HEK293 (cell line): ENCODE measurements at regions not wholly inside any gene's neighbourhood (a gene's known extent, or its start where the extent isn't known, plus 50 kb on each side); places are given as distances from the start of the nearest gene placed in this dataset.

Experiments
- GLI2 ChIP-seq: fragments of 450-650 bp; formaldehyde crosslinking; IDR thresholded peaks from 2 replicates; pipeline ENCODE4; 2017; ENCODE audit warnings: missing biosample characterization, missing genetic modification characterization, low read depth, borderline replicate concordance
- ZBTB8A ChIP-seq: fragments of 450-650 bp; formaldehyde crosslinking; IDR thresholded peaks from 2 replicates; pipeline ENCODE4 v1.5.1; 2016; ENCODE audit warnings: missing biosample characterization, missing genetic modification characterization
- TF ChIP-seq, protein P1 (sequence below): fragments of 450-650 bp; formaldehyde crosslinking; IDR thresholded peaks from 2 replicates; pipeline ENCODE4 v1.5.1; 2016; ENCODE audit warnings: missing biosample characterization, missing genetic modification characterization
- TF ChIP-seq, protein P2 (sequence below): fragments of 450-650 bp; formaldehyde crosslinking; conservative IDR thresholded peaks from 2 replicates; pipeline ENCODE4 v1.5.1; 2016; ENCODE audit warnings: low read depth, missing biosample characterization, missing genetic modification characterization
- TF ChIP-seq, protein P3 (sequence below): fragments of 450-650 bp; formaldehyde crosslinking; IDR thresholded peaks from 2 replicates; pipeline ENCODE4 v1.5.1; 2016; ENCODE audit warnings: missing biosample characterization, missing genetic modification characterization

DNA sequence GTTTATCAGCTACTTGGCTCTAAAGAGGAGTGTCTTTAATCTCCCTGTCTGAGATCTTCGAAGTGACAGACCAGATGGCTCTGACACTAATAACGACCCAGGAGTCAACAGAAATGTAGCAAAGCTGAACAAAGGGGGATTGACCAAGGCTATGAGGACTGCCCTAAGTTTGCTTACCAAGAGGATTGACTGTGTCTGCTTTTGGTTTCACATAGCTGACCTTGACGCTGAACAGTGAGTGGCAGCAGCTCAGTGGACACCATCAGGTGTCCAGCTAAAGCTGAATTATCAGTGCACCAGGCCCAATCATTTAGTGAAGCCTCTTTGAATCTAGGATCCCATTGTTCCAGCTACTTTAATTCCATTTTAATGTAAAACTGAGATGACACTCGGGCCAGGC lies 262.6 kb downstream of the COX7C start:
- TF ChIP-seq, protein P1, sequence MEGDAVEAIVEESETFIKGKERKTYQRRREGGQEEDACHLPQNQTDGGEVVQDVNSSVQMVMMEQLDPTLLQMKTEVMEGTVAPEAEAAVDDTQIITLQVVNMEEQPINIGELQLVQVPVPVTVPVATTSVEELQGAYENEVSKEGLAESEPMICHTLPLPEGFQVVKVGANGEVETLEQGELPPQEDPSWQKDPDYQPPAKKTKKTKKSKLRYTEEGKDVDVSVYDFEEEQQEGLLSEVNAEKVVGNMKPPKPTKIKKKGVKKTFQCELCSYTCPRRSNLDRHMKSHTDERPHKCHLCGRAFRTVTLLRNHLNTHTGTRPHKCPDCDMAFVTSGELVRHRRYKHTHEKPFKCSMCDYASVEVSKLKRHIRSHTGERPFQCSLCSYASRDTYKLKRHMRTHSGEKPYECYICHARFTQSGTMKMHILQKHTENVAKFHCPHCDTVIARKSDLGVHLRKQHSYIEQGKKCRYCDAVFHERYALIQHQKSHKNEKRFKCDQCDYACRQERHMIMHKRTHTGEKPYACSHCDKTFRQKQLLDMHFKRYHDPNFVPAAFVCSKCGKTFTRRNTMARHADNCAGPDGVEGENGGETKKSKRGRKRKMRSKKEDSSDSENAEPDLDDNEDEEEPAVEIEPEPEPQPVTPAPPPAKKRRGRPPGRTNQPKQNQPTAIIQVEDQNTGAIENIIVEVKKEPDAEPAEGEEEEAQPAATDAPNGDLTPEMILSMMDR (tag by site-specific recombination), result no peak
- TF ChIP-seq, protein P2, sequence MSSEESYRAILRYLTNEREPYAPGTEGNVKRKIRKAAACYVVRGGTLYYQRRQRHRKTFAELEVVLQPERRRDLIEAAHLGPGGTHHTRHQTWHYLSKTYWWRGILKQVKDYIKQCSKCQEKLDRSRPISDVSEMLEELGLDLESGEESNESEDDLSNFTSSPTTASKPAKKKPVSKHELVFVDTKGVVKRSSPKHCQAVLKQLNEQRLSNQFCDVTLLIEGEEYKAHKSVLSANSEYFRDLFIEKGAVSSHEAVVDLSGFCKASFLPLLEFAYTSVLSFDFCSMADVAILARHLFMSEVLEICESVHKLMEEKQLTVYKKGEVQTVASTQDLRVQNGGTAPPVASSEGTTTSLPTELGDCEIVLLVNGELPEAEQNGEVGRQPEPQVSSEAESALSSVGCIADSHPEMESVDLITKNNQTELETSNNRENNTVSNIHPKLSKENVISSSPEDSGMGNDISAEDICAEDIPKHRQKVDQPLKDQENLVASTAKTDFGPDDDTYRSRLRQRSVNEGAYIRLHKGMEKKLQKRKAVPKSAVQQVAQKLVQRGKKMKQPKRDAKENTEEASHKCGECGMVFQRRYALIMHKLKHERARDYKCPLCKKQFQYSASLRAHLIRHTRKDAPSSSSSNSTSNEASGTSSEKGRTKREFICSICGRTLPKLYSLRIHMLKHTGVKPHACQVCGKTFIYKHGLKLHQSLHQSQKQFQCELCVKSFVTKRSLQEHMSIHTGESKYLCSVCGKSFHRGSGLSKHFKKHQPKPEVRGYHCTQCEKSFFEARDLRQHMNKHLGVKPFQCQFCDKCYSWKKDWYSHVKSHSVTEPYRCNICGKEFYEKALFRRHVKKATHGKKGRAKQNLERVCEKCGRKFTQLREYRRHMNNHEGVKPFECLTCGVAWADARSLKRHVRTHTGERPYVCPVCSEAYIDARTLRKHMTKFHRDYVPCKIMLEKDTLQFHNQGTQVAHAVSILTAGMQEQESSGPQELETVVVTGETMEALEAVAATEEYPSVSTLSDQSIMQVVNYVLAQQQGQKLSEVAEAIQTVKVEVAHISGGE (tag by site-specific recombination), result no peak
- no peak for TF ChIP-seq GLI2 (tag by site-specific recombination)
- TF ChIP-seq, protein P3, sequence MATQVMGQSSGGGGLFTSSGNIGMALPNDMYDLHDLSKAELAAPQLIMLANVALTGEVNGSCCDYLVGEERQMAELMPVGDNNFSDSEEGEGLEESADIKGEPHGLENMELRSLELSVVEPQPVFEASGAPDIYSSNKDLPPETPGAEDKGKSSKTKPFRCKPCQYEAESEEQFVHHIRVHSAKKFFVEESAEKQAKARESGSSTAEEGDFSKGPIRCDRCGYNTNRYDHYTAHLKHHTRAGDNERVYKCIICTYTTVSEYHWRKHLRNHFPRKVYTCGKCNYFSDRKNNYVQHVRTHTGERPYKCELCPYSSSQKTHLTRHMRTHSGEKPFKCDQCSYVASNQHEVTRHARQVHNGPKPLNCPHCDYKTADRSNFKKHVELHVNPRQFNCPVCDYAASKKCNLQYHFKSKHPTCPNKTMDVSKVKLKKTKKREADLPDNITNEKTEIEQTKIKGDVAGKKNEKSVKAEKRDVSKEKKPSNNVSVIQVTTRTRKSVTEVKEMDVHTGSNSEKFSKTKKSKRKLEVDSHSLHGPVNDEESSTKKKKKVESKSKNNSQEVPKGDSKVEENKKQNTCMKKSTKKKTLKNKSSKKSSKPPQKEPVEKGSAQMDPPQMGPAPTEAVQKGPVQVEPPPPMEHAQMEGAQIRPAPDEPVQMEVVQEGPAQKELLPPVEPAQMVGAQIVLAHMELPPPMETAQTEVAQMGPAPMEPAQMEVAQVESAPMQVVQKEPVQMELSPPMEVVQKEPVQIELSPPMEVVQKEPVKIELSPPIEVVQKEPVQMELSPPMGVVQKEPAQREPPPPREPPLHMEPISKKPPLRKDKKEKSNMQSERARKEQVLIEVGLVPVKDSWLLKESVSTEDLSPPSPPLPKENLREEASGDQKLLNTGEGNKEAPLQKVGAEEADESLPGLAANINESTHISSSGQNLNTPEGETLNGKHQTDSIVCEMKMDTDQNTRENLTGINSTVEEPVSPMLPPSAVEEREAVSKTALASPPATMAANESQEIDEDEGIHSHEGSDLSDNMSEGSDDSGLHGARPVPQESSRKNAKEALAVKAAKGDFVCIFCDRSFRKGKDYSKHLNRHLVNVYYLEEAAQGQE (tag by site-specific recombination), result no peak
- TF ChIP-seq ZBTB8A (tag by site-specific recombination), result no peak
